Neutrophil (primary cell): ENCODE measurements at regions not wholly inside any gene's neighbourhood (a gene's known extent, or its start where the extent isn't known, plus 50 kb on each side); places are given as distances from the start of the nearest gene placed in this dataset.

Source experiments
- H3K27ac ChIP-seq: fragments of 200-600 bp; sonication (generic); 2 replicates; pipeline ENCODE4 v1.5.1; 2016; ENCODE audit warnings: mild to moderate bottlenecking, moderate library complexity
- H3K27me3 ChIP-seq: fragments of 200-600 bp; sonication (generic); 2 replicates; pipeline ENCODE4 v1.6.0; 2016; ENCODE audit warnings: mild to moderate bottlenecking
- H3K36me3 ChIP-seq: fragments of 200-600 bp; sonication (generic); 2 replicates; pipeline ENCODE4 v1.5.1; 2017
- H3K4me1 ChIP-seq, 2 experiments: fragments of 200-600 bp in 1 of 2; sonication (generic) in 1 of 2; 1 replicate in 1 of 2; 2 replicates in 1 of 2; pipeline versions ENCODE4 v1.5.1 to v1.6.1; 2013 to 2016; ENCODE audit warnings: low read depth in 1 of 2, low read length in 1 of 2, mild to moderate bottlenecking in 1 of 2, moderate library complexity in 1 of 2; ENCODE audit not compliant: control insufficient read depth in 1 of 2, insufficient read depth in 1 of 2
- H3K4me3 ChIP-seq, 2 experiments: fragments of 200-600 bp in 1 of 2; sonication (generic) in 1 of 2; 1 replicate in 1 of 2; 2 replicates in 1 of 2; pipeline ENCODE4 v1.5.1; 2013 to 2016; ENCODE audit warnings: low read depth in 1 of 2, low read length in 1 of 2, mild to moderate bottlenecking in 1 of 2, moderate library complexity in 1 of 2
- H3K9me3 ChIP-seq: fragments of 200-600 bp; sonication (generic); 2 replicates; pipeline ENCODE4 v1.5.1; 2016
- CTCF ChIP-seq: fragments of 200-600 bp; sonication (generic); IDR thresholded peaks from 2 replicates; pipeline ENCODE4 v1.5.1; 2016; ENCODE audit warnings: antibody characterized with exemption

GRCh38 chr20:40802886-40803285, 113.8 kb upstream of the MAFB start:
- H3K4me3 ChIP-seq: no peak overlapping the region
- TF ChIP-seq CTCF: no peak
- H3K9me3 ChIP-seq: no peaks in the 10 kb centered on the region
- no peak overlapping the region for H3K27ac ChIP-seq
- no peaks in the 10 kb centered on the region for H3K4me1 ChIP-seq
- no peaks in the 10 kb centered on the region for H3K36me3 ChIP-seq
- peaks cover 81% of the 10 kb centered on the region for H3K27me3 ChIP-seq

GRCh38 chr20:40803381-40803780, 114.3 kb upstream of the MAFB start:
- Histone ChIP-seq H3K4me1 (no peaks in the 10 kb centered on the region), H3K27ac (no peak overlapping the region), H3K4me3 (no peak overlapping the region), H3K9me3 (no peaks in the 10 kb centered on the region), H3K36me3 (no peaks in the 10 kb centered on the region), H3K27me3 (peaks cover 83% of the 10 kb centered on the region)
- no peak for TF ChIP-seq CTCF

GRCh38 chr20:40805592-40805991, 116.6 kb upstream of the MAFB start:
- H3K4me3 ChIP-seq: no peak overlapping the region
- H3K27ac ChIP-seq: no peak overlapping the region
- no peaks in the 10 kb centered on the region for H3K36me3 ChIP-seq
- no peaks in the 10 kb centered on the region for H3K4me1 ChIP-seq
- TF ChIP-seq CTCF: no peak
- H3K27me3 ChIP-seq: peaks cover 78% of the 10 kb centered on the region
- no peaks in the 10 kb centered on the region for H3K9me3 ChIP-seq

- H3K36me3 ChIP-seq: no peaks in the 10 kb centered on the region
- no peak overlapping the region for H3K27ac ChIP-seq
- H3K4me3 ChIP-seq: no peak overlapping the region
- TF ChIP-seq CTCF: no peak
- no peaks in the 10 kb centered on the region for H3K9me3 ChIP-seq
- peaks cover 62% of the 10 kb centered on the region for H3K27me3 ChIP-seq
- H3K4me1 ChIP-seq: no peaks in the 10 kb centered on the region
Observed at GRCh38 chr20:40806929-40807820, 118.1 kb upstream of the MAFB start.

GRCh38 chr20:40807821-40808170, 118.8 kb upstream of the MAFB start:
- Histone ChIP-seq H3K4me3 (no peak overlapping the region), H3K27me3 (peaks cover 55% of the 10 kb centered on the region), H3K4me1 (no peaks in the 10 kb centered on the region), H3K9me3 (no peaks in the 10 kb centered on the region), H3K36me3 (no peaks in the 10 kb centered on the region), H3K27ac (no peak overlapping the region)
- no peak for TF ChIP-seq CTCF
